Endothelial cell of umbilical vein (primary cell): ENCODE measurements at regions not wholly inside any gene's neighbourhood (a gene's known extent, or its start where the extent isn't known, plus 50 kb on each side); places are given as distances from the start of the nearest gene placed in this dataset.

Source experiments
- BruUV-seq: library from RNA; stranded (reverse); fragments of 400-500 nt; replicated peaks from 2 replicates; lab custom pipeline; 2021; lab: Mats Ljungman, UMichigan
- CTCF ChIA-PET: fragments of 300-600, 350-600 bp; sonication (Branson Sonifier 250); formaldehyde crosslinking; loops from one replicate; lab custom pipeline; 2021; ENCODE audit warnings: antibody characterized with exemption, inconsistent platforms; lab: Charles Lee
- POLR2A ChIA-PET: fragments of 300-600, 350-600 bp; sonication (Branson Sonifier 250); formaldehyde crosslinking; loops from one replicate; lab custom pipeline; 2021; ENCODE audit warnings: antibody characterized with exemption, inconsistent platforms; lab: Charles Lee
- DNase-seq: peaks from one replicate; pipeline ENCODE4 v3.0.0-alpha.2; 2011; ENCODE audit warnings: low read depth, low spot score
- FAIRE-seq: peaks from 2 replicates; lab custom pipeline; 2011; peaks lifted over from hg19 to GRCh38; lab: Jason Lieb, UNC
- H2AFZ ChIP-seq: 2 replicates; pipeline ENCODE4 v1.6.0; 2012; ENCODE audit warnings: low read depth, low read length, control low read depth, inconsistent platforms
- H3K27ac ChIP-seq: 2 replicates; pipeline ENCODE4 v1.5.1; 2011; ENCODE audit warnings: low read depth, mild to moderate bottlenecking, control low read depth, low read length, moderate library complexity; ENCODE audit not compliant: insufficient read depth
- H3K27me3 ChIP-seq, 2 experiments: 2 replicates each; pipeline versions ENCODE4 v1.6.0 to v1.6.1; 2011; ENCODE audit warnings: low read length in 2 of 2, mixed read lengths in 1 of 2; ENCODE audit not compliant: control insufficient read depth in 2 of 2, insufficient read depth in 2 of 2
- H3K36me3 ChIP-seq, 2 experiments: 2 replicates in 1 of 2; 3 replicates in 1 of 2; pipeline ENCODE4 v1.5.1; 2011; ENCODE audit warnings: low read length in 2 of 2, mild to moderate bottlenecking in 1 of 2, moderate library complexity in 1 of 2; ENCODE audit not compliant: control insufficient read depth in 2 of 2, insufficient read depth in 2 of 2; ENCODE audit errors: extremely low read depth in 1 of 2
- H3K4me1 ChIP-seq: 3 replicates; pipeline ENCODE4 v1.5.1; 2011; ENCODE audit warnings: mild to moderate bottlenecking, low read length; ENCODE audit not compliant: control insufficient read depth, insufficient read depth; ENCODE audit errors: extremely low read depth
- H3K4me2 ChIP-seq: 2 replicates; pipeline ENCODE4 v1.6.1; 2011; ENCODE audit warnings: low read length, control low read depth, mixed read lengths; ENCODE audit not compliant: insufficient read depth
- H3K4me3 ChIP-seq, 3 experiments: fragments of 200-600 bp in 1 of 3; sonication (generic), shearing (Covaris generic) in 1 of 3; replicated peaks in 1 of 3; 2 replicates each; pipeline ENCODE4 v1.5.1; 2011 to 2016; ENCODE audit warnings: control low read depth in 3 of 3, low read length in 3 of 3, mild to moderate bottlenecking in 2 of 3, inconsistent platforms in 1 of 3, low read depth in 1 of 3, moderate library complexity in 1 of 3; ENCODE audit not compliant: insufficient read depth in 1 of 3
- H3K79me2 ChIP-seq: 2 replicates; pipeline ENCODE4 v1.6.0; 2012; ENCODE audit warnings: low read length, inconsistent platforms; ENCODE audit not compliant: control insufficient read depth, insufficient read depth
- H3K9ac ChIP-seq: replicated peaks from 2 replicates; pipeline ENCODE3; 2011; ENCODE audit warnings: low read length, control low read depth; ENCODE audit not compliant: insufficient read depth; ENCODE audit errors: extremely low read depth
- H3K9me1 ChIP-seq: replicated peaks from 3 replicates; pipeline ENCODE4 v1.6.0; 2011; ENCODE audit warnings: mild to moderate bottlenecking, low read length; ENCODE audit not compliant: control insufficient read depth, insufficient read depth; ENCODE audit errors: extremely low read depth
- H3K9me3 ChIP-seq: replicated peaks from 2 replicates; pipeline ENCODE4 v1.5.1; 2012; ENCODE audit warnings: low read length, inconsistent platforms; ENCODE audit not compliant: control insufficient read depth, insufficient read depth
- H4K20me1 ChIP-seq: replicated peaks from 2 replicates; pipeline ENCODE3; 2011; ENCODE audit warnings: mild to moderate bottlenecking, low read length; ENCODE audit not compliant: control insufficient read depth, insufficient read depth; ENCODE audit errors: extremely low read depth
- CTCF ChIP-seq, 2 donors: IDR thresholded peaks; 1 replicate in 1 of 2; 2 replicates in 1 of 2; pipeline ENCODE4 v1.5.1; 2011; ENCODE audit warnings: low read length in 2 of 2, mild to moderate bottlenecking in 2 of 2, moderate library complexity in 2 of 2, control low read depth in 1 of 2, inconsistent platforms in 1 of 2, low read depth in 1 of 2; ENCODE audit not compliant: insufficient read depth in 1 of 2; ENCODE audit errors: extremely low read depth in 1 of 2
- EZH2 ChIP-seq: IDR thresholded peaks from 2 replicates; pipeline ENCODE4 v1.6.1; 2012; ENCODE audit warnings: borderline replicate concordance, low read depth, mild to moderate bottlenecking, moderate library complexity, low read length, inconsistent platforms; ENCODE audit not compliant: severe bottlenecking
- FOS ChIP-seq: IDR thresholded peaks from 2 replicates; pipeline ENCODE4 v1.6.1; 2011; ENCODE audit warnings: mild to moderate bottlenecking, low read length, moderate library complexity, borderline replicate concordance; ENCODE audit not compliant: insufficient read depth
- GATA2 ChIP-seq: IDR thresholded peaks from 2 replicates; pipeline ENCODE4 v1.7.0; 2011; ENCODE audit warnings: low read depth, mild to moderate bottlenecking, moderate library complexity, mixed read lengths, low read length; ENCODE audit not compliant: insufficient read length, insufficient read depth
- JUN ChIP-seq: IDR thresholded peaks from 2 replicates; pipeline ENCODE4 v1.6.1; 2011; ENCODE audit warnings: borderline replicate concordance, low read depth; ENCODE audit not compliant: insufficient read length, insufficient read depth
- MAX ChIP-seq: IDR thresholded peaks from 2 replicates; pipeline ENCODE4 v1.6.1; 2011; ENCODE audit not compliant: insufficient read depth, insufficient read length
- MYC ChIP-seq: IDR thresholded peaks from one replicate; pipeline ENCODE4 v1.6.1; 2011; ENCODE audit warnings: mild to moderate bottlenecking, low read depth, low read length
- POLR2A ChIP-seq: IDR thresholded peaks from 2 replicates; pipeline ENCODE4 v1.6.1; 2012; ENCODE audit warnings: low read depth, mild to moderate bottlenecking, control low read depth, low read length
- POLR2AphosphoS5 ChIP-seq: IDR thresholded peaks from 2 replicates; pipeline ENCODE4 v1.6.1; 2012; ENCODE audit warnings: low read depth, mild to moderate bottlenecking, control low read depth, low read length, moderate library complexity; ENCODE audit not compliant: insufficient read depth
- dilution Hi-C: fragments of 300-500 bp; cut with MboI; formaldehyde crosslinking; loops from one replicate; pipeline ENCODE4 v1.15.0; 2019; ENCODE audit warnings: low sequenced_read_pairs; ENCODE audit not compliant: extremely low pct_ligation_motif_present
- intact Hi-C: fragments of 100-400 bp; cut with micrococcal nuclease; formaldehyde crosslinking; loops from one replicate; pipeline ENCODE4 v1.10.0; 2022

- Histone ChIP-seq H3K9me1 (no peaks in the 10 kb centered on the region), H3K4me3 (no peak overlapping the region), H3K79me2 (no peaks in the 10 kb centered on the region), H3K9me3 (peaks cover 2% of the 10 kb centered on the region), H3K27me3 (no peaks in the 10 kb centered on the region), H3K36me3 (no peaks in the 10 kb centered on the region), H3K9ac (no peak overlapping the region), H3K4me1 (no peaks in the 10 kb centered on the region), H2AFZ (no peak overlapping the region), H3K4me2 (no peak overlapping the region), H3K27ac (no peak overlapping the region), H4K20me1 (no peaks in the 10 kb centered on the region)
- no TSS peak for BruUV-seq
- dilution Hi-C loops (no loop called here), intact Hi-C loops (no loop called here)
- ChIA-PET POLR2A (no interaction called here), CTCF (no interaction called here)
- no peak for DNase-seq
- no peak for TF ChIP-seq GATA2
- FAIRE-seq = no peak
Observed at GRCh38 chr19:31784671-31785101, 435.4 kb upstream of the TSHZ3 start.

- Histone ChIP-seq H3K9me3 (peaks cover 2% of the 10 kb centered on the region), H3K27me3 (no peaks in the 10 kb centered on the region), H3K4me1 (no peaks in the 10 kb centered on the region), H3K4me3 (no peak overlapping the region), H2AFZ (no peak overlapping the region), H3K9ac (no peak overlapping the region), H3K36me3 (no peaks in the 10 kb centered on the region), H3K9me1 (no peaks in the 10 kb centered on the region), H3K4me2 (no peak overlapping the region), H4K20me1 (no peaks in the 10 kb centered on the region), H3K27ac (no peak overlapping the region), H3K79me2 (no peaks in the 10 kb centered on the region)
- FAIRE-seq (no peak), DNase-seq (no peak)
- POLR2A ChIA-PET = no interaction called here
- intact Hi-C loops = no loop called here
- dilution Hi-C loops = no loop called here
- CTCF ChIA-PET = no interaction called here
- no peak for TF ChIP-seq POLR2AphosphoS5
- no peak for TF ChIP-seq MYC
- TF ChIP-seq EZH2 = no peak
- TF ChIP-seq JUN = no peak
- TF ChIP-seq POLR2A = no peak
- TF ChIP-seq MAX = no peak
- no peak for TF ChIP-seq FOS
- TF ChIP-seq CTCF (IDR thresholded peaks at IDR 0.05; ENCODE audit: extremely low read depth in 1 of 2, insufficient read depth in 1 of 2, low read depth in 1 of 2, low read length in 2 of 2) = no peak
- TF ChIP-seq GATA2 = no peak
- no TSS peak for BruUV-seq
Observed at GRCh38 chr19:31801611-31802010, 452.4 kb upstream of the TSHZ3 start.
